HL-60 (cell line): ENCODE measurements at regions not wholly inside any gene's neighbourhood (a gene's known extent, or its start where the extent isn't known, plus 50 kb on each side); places are given as distances from the start of the nearest gene placed in this dataset.

Experiments
- GABPA ChIP-seq: IDR thresholded peaks from 2 replicates; pipeline ENCODE4 v1.6.1; 2012; ENCODE audit warnings: low read depth
- POLR2AphosphoS5 ChIP-seq: IDR thresholded peaks from 2 replicates; pipeline ENCODE4 v1.6.1; 2012; ENCODE audit warnings: low read depth
- TF ChIP-seq, protein P1 (sequence below): IDR thresholded peaks from one replicate; pipeline ENCODE4 v1.5.1; 2011; ENCODE audit warnings: low read length, control low read depth, inconsistent platforms; ENCODE audit not compliant: insufficient read depth
- TF ChIP-seq, protein P2 (sequence below): IDR thresholded peaks from 2 replicates; pipeline ENCODE4 v1.6.1; 2012; ENCODE audit warnings: low read depth; ENCODE audit not compliant: insufficient replicate concordance

DNA sequence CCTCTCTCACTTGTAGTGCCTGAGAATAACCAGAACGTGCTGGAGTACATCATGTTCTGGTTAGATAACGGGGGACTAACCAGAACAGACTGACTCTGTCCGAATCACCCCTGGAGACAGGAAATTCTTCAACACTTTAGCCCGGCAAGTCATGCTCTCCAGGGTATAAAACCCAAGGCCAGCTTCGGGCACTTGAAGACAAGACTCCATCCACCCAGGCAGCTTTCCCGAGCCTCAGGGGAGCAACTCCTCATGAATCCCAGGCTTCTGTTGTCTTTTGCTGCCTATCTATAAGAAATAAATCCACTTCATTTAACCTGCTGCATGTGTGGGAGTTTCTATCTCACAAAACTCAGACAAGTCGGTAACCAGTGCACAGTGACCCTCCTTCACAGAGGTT, 99.6 kb downstream of the KCNF1 start:
- TF ChIP-seq, protein P1, sequence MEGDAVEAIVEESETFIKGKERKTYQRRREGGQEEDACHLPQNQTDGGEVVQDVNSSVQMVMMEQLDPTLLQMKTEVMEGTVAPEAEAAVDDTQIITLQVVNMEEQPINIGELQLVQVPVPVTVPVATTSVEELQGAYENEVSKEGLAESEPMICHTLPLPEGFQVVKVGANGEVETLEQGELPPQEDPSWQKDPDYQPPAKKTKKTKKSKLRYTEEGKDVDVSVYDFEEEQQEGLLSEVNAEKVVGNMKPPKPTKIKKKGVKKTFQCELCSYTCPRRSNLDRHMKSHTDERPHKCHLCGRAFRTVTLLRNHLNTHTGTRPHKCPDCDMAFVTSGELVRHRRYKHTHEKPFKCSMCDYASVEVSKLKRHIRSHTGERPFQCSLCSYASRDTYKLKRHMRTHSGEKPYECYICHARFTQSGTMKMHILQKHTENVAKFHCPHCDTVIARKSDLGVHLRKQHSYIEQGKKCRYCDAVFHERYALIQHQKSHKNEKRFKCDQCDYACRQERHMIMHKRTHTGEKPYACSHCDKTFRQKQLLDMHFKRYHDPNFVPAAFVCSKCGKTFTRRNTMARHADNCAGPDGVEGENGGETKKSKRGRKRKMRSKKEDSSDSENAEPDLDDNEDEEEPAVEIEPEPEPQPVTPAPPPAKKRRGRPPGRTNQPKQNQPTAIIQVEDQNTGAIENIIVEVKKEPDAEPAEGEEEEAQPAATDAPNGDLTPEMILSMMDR = no peak
- TF ChIP-seq POLR2AphosphoS5 (no peak), GABPA (no peak)
- TF ChIP-seq, protein P2, sequence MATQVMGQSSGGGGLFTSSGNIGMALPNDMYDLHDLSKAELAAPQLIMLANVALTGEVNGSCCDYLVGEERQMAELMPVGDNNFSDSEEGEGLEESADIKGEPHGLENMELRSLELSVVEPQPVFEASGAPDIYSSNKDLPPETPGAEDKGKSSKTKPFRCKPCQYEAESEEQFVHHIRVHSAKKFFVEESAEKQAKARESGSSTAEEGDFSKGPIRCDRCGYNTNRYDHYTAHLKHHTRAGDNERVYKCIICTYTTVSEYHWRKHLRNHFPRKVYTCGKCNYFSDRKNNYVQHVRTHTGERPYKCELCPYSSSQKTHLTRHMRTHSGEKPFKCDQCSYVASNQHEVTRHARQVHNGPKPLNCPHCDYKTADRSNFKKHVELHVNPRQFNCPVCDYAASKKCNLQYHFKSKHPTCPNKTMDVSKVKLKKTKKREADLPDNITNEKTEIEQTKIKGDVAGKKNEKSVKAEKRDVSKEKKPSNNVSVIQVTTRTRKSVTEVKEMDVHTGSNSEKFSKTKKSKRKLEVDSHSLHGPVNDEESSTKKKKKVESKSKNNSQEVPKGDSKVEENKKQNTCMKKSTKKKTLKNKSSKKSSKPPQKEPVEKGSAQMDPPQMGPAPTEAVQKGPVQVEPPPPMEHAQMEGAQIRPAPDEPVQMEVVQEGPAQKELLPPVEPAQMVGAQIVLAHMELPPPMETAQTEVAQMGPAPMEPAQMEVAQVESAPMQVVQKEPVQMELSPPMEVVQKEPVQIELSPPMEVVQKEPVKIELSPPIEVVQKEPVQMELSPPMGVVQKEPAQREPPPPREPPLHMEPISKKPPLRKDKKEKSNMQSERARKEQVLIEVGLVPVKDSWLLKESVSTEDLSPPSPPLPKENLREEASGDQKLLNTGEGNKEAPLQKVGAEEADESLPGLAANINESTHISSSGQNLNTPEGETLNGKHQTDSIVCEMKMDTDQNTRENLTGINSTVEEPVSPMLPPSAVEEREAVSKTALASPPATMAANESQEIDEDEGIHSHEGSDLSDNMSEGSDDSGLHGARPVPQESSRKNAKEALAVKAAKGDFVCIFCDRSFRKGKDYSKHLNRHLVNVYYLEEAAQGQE = no peak
